ENCODE measurements at regions not wholly inside any gene's neighbourhood (a gene's known extent, or its start where the extent isn't known, plus 50 kb on each side); places are given as distances from the start of the nearest gene placed in this dataset.

GRCh38 chr16:6374821-6375220 is 957.8 kb upstream of the RBFOX1 start:
- no TSS peak for BruUV-seq (replicated peaks)
- no peaks in the 10 kb centered on the region for H3K36me3 ChIP-seq (replicated peaks in 1 of 2; ENCODE audit: control insufficient read depth in 1 of 2, insufficient read depth in 2 of 2, low read length in 2 of 2)
- no peak overlapping the region for H3K9ac ChIP-seq (ENCODE audit: insufficient read depth, low read depth, low read length)
- no peak overlapping the region for H3K4me2 ChIP-seq (ENCODE audit: low read depth, low read length)
- H3K4me1 ChIP-seq (ENCODE audit: insufficient read depth, low read length), result no peaks in the 10 kb centered on the region
- ChIA-PET POLR2A (no interaction called here), CTCF (ENCODE audit: low intra/inter-chr PET ratio, low total read pairs) (no interaction called here)
- peaks cover 48% of the 10 kb centered on the region for H3K9me3 ChIP-seq (ENCODE audit: low read length)
- no peak overlapping the region for H3K4me3 ChIP-seq (replicated peaks in 1 of 3; ENCODE audit: insufficient read depth in 1 of 3, low read depth in 2 of 3, low read length in 3 of 3)
- ATAC-seq (no peak), FAIRE-seq (no peak), DNase-seq (ENCODE audit: low spot score) (no peak)
- H3K79me2 ChIP-seq (ENCODE audit: insufficient read depth, low read length), result no peaks in the 10 kb centered on the region
- H2AFZ ChIP-seq (ENCODE audit: low read length), result no peak overlapping the region
- 4% methylated on average over 3 of the region's 3 CpGs for WGBS (ENCODE audit: low lambda C conversion rate)
- no peaks in the 10 kb centered on the region for H4K20me1 ChIP-seq (ENCODE audit: insufficient read depth, low read length)
- intact Hi-C loops (cut with micrococcal nuclease; ENCODE audit: unreplicated experiment), result no loop called here
- H3K27ac ChIP-seq (ENCODE audit: extremely low read length, insufficient read depth, low read length), result no peak overlapping the region
- in situ Hi-C loops (cut with HindIII; ENCODE audit: extremely low pct_ligation_motif_present, low pct_unique_long_range_greater_than_20kb), result no loop called here
- no peaks in the 10 kb centered on the region for H3K27me3 ChIP-seq (ENCODE audit: control insufficient read depth in 1 of 2, insufficient read depth in 2 of 2, low read length in 2 of 2)
- no peak for TF ChIP-seq PBX2 (CRISPR knock-in tag; IDR thresholded peaks at IDR 0.05)
- TF ChIP-seq MED1 (CRISPR knock-in tag; IDR thresholded peaks at IDR 0.05), result no peak
- no peak for TF ChIP-seq REPIN1 (CRISPR knock-in tag; IDR thresholded peaks at IDR 0.05; ENCODE audit: borderline replicate concordance, low read depth)
- no peak for TF ChIP-seq BORCS8-MEF2B (CRISPR knock-in tag; IDR thresholded peaks at IDR 0.05)
- TF ChIP-seq BCL6 (CRISPR knock-in tag; IDR thresholded peaks at IDR 0.05), result no peak
- TF ChIP-seq, protein P1, sequence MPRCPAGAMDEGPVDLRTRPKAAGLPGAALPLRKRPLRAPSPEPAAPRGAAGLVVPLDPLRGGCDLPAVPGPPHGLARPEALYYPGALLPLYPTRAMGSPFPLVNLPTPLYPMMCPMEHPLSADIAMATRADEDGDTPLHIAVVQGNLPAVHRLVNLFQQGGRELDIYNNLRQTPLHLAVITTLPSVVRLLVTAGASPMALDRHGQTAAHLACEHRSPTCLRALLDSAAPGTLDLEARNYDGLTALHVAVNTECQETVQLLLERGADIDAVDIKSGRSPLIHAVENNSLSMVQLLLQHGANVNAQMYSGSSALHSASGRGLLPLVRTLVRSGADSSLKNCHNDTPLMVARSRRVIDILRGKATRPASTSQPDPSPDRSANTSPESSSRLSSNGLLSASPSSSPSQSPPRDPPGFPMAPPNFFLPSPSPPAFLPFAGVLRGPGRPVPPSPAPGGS (CRISPR knock-in tag; IDR thresholded peaks at IDR 0.05), result no peak
- no peak for TF ChIP-seq GMEB2 (CRISPR knock-in tag; IDR thresholded peaks at IDR 0.05; ENCODE audit: low read depth)
- no peak for TF ChIP-seq ZNF7 (CRISPR knock-in tag; IDR thresholded peaks at IDR 0.05)
- no peak for TF ChIP-seq ZSCAN9 (CRISPR knock-in tag; IDR thresholded peaks at IDR 0.05; ENCODE audit: borderline replicate concordance)
- TF ChIP-seq RXRB (CRISPR knock-in tag; IDR thresholded peaks at IDR 0.05; ENCODE audit: borderline replicate concordance), result no peak
- TF ChIP-seq KDM3A (CRISPR knock-in tag; IDR thresholded peaks at IDR 0.05; ENCODE audit: low read depth), result no peak
- TF ChIP-seq ZNF276 (CRISPR knock-in tag; IDR thresholded peaks at IDR 0.05; ENCODE audit: low read depth), result no peak
- TF ChIP-seq ELF1 (CRISPR knock-in tag; IDR thresholded peaks at IDR 0.05), result no peak
- TF ChIP-seq ZNF383 (CRISPR knock-in tag; IDR thresholded peaks at IDR 0.05; ENCODE audit: borderline replicate concordance), result no peak
- TF ChIP-seq, protein P2, sequence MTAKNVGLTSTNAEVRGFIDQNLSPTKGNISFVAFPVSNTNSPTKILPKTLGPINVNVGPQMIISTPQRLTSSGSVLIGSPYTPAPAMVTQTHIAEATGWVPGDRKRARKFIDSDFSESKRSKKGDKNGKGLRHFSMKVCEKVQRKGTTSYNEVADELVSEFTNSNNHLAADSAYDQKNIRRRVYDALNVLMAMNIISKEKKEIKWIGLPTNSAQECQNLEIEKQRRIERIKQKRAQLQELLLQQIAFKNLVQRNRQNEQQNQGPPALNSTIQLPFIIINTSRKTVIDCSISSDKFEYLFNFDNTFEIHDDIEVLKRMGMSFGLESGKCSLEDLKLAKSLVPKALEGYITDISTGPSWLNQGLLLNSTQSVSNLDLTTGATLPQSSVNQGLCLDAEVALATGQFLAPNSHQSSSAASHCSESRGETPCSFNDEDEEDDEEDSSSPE (CRISPR knock-in tag; IDR thresholded peaks at IDR 0.05), result no peak
- no peak for TF ChIP-seq ZNF549 (CRISPR knock-in tag; IDR thresholded peaks at IDR 0.05)
- TF ChIP-seq, protein P3, sequence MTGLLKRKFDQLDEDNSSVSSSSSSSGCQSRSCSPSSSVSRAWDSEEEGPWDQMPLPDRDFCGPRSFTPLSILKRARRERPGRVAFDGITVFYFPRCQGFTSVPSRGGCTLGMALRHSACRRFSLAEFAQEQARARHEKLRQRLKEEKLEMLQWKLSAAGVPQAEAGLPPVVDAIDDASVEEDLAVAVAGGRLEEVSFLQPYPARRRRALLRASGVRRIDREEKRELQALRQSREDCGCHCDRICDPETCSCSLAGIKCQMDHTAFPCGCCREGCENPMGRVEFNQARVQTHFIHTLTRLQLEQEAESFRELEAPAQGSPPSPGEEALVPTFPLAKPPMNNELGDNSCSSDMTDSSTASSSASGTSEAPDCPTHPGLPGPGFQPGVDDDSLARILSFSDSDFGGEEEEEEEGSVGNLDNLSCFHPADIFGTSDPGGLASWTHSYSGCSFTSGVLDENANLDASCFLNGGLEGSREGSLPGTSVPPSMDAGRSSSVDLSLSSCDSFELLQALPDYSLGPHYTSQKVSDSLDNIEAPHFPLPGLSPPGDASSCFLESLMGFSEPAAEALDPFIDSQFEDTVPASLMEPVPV (CRISPR knock-in tag; IDR thresholded peaks at IDR 0.05), result no peak

Data from HepG2 (cell line).